DND-41 (cell line): ENCODE measurements at regions not wholly inside any gene's neighbourhood (a gene's known extent, or its start where the extent isn't known, plus 50 kb on each side); places are given as distances from the start of the nearest gene placed in this dataset.

ENCODE experiments used
- ATAC-seq: fragments of 200-7000 bp; cut with Tn5 transposase; 3 replicates; pipeline ENCODE4 v1.9.1; 2021; ENCODE audit warnings: low read depth; ENCODE audit not compliant: insufficient read depth
- DNase-seq: peaks from one replicate; pipeline ENCODE4 v3.0.0-alpha.2; 2020
- H2AFZ ChIP-seq: 2 replicates; pipeline ENCODE4 v1.6.0; 2012; ENCODE audit warnings: low read depth, low read length
- H3K27ac ChIP-seq: 2 replicates; pipeline ENCODE4 v1.5.1; 2012; ENCODE audit warnings: low read length, inconsistent platforms
- H3K27me3 ChIP-seq: fragments of 200-600 bp; sonication (generic); 2 replicates; pipeline ENCODE4 v1.6.0; 2012; ENCODE audit warnings: low read length, mild to moderate bottlenecking, inconsistent platforms; ENCODE audit not compliant: insufficient read depth, poor library complexity
- H3K36me3 ChIP-seq: 2 replicates; pipeline ENCODE4 v1.5.1; 2012; ENCODE audit warnings: low read length, inconsistent platforms; ENCODE audit not compliant: insufficient read depth
- H3K4me1 ChIP-seq: 2 replicates; pipeline ENCODE4 v1.5.1; 2012; ENCODE audit warnings: mild to moderate bottlenecking, low read length; ENCODE audit not compliant: insufficient read depth
- H3K4me2 ChIP-seq: 2 replicates; pipeline ENCODE4 v1.6.0; 2012; ENCODE audit warnings: mild to moderate bottlenecking, moderate library complexity, low read length, inconsistent platforms; ENCODE audit not compliant: insufficient read depth
- H3K4me3 ChIP-seq, 2 experiments: fragments of 200-600 bp in 1 of 2; shearing (Covaris generic) in 1 of 2; 2 replicates each; pipeline ENCODE4 v1.5.1; 2012 to 2016; ENCODE audit warnings: inconsistent platforms in 2 of 2, low read length in 2 of 2, mild to moderate bottlenecking in 2 of 2, low read depth in 1 of 2, moderate library complexity in 1 of 2
- H3K79me2 ChIP-seq: 2 replicates; pipeline ENCODE4 v1.6.0; 2012; ENCODE audit warnings: low read length, inconsistent platforms; ENCODE audit not compliant: insufficient read depth
- H3K9ac ChIP-seq: 2 replicates; pipeline ENCODE4 v1.6.0; 2012; ENCODE audit warnings: low read depth, mild to moderate bottlenecking, inconsistent platforms, low read length, moderate library complexity
- H3K9me3 ChIP-seq: 2 replicates; pipeline ENCODE4 v1.5.1; 2012; ENCODE audit warnings: low read length, moderate library complexity, mild to moderate bottlenecking, inconsistent platforms; ENCODE audit not compliant: insufficient read depth, severe bottlenecking
- H4K20me1 ChIP-seq: 2 replicates; pipeline ENCODE4 v1.6.0; 2012; ENCODE audit warnings: low read length; ENCODE audit not compliant: insufficient read depth
- EZH2 ChIP-seq: IDR thresholded peaks from 3 replicates; pipeline ENCODE4 v1.6.1; 2012; ENCODE audit warnings: borderline replicate concordance, low read depth, mild to moderate bottlenecking, moderate library complexity, low read length, inconsistent platforms; ENCODE audit not compliant: severe bottlenecking
- TF ChIP-seq, protein P1 (sequence below): IDR thresholded peaks from 2 replicates; pipeline ENCODE4 v1.5.1; 2012; ENCODE audit warnings: borderline replicate concordance, low read length, moderate library complexity, mild to moderate bottlenecking; ENCODE audit not compliant: poor library complexity, severe bottlenecking; ENCODE audit errors: extremely low read depth

DNA sequence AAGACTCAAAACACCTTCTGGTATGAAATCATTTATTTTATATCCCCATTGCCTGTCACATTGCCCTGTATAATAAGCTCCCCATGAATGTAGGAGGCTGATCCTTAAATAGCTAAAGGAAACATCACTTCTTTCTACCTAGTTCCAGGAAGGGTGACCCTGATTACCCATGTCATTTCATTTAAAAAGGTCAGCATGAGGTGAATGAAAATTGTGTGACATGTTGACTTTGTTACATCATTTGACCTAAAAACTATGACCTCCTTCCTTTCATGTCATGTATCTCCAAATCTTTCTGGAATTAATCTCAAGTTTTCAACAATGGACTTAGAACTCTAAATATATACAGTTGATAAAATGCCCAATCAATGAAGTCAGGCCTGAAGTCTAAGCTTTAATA is 161.5 kb downstream of the AHR start:
- Histone ChIP-seq H3K4me2 (no peak overlapping the region), H3K36me3 (no peaks in the 10 kb centered on the region), H3K9ac (no peak overlapping the region), H4K20me1 (no peaks in the 10 kb centered on the region), H3K9me3 (no peaks in the 10 kb centered on the region), H3K27me3 (no peaks in the 10 kb centered on the region), H3K27ac (no peak overlapping the region), H3K4me3 (no peak overlapping the region), H3K79me2 (no peaks in the 10 kb centered on the region), H2AFZ (no peak overlapping the region), H3K4me1 (peaks cover 12% of the 10 kb centered on the region)
- ATAC-seq (no peak), DNase-seq (no peak)
- TF ChIP-seq, protein P1, sequence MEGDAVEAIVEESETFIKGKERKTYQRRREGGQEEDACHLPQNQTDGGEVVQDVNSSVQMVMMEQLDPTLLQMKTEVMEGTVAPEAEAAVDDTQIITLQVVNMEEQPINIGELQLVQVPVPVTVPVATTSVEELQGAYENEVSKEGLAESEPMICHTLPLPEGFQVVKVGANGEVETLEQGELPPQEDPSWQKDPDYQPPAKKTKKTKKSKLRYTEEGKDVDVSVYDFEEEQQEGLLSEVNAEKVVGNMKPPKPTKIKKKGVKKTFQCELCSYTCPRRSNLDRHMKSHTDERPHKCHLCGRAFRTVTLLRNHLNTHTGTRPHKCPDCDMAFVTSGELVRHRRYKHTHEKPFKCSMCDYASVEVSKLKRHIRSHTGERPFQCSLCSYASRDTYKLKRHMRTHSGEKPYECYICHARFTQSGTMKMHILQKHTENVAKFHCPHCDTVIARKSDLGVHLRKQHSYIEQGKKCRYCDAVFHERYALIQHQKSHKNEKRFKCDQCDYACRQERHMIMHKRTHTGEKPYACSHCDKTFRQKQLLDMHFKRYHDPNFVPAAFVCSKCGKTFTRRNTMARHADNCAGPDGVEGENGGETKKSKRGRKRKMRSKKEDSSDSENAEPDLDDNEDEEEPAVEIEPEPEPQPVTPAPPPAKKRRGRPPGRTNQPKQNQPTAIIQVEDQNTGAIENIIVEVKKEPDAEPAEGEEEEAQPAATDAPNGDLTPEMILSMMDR: no peak
- no peak for TF ChIP-seq EZH2

DNA sequence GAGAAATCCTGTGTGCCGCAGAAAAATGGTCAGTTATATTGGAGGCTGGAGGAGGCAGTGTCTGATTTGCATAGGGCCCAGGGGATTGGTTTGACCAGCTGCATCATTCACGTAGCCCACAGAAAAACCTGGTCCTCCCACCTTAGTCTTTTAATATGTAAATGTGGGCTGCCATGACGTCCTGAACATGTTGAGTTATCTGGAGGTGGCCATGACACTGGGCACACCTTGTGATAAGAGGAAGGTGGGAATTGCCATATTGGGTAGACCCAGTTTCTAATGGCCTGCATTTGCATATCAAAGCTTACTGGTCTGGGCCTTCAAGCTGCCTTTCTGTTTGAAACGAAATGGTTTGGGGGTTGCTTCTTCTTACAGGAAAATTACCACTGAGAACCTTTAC is 162.2 kb downstream of the AHR start:
- ATAC-seq: no peak
- Histone ChIP-seq H3K79me2 (no peaks in the 10 kb centered on the region), H3K9me3 (no peaks in the 10 kb centered on the region), H3K27me3 (no peaks in the 10 kb centered on the region), H3K4me1 (peaks cover 12% of the 10 kb centered on the region), H3K4me3 (no peak overlapping the region), H3K9ac (no peak overlapping the region), H2AFZ (no peak overlapping the region), H4K20me1 (no peaks in the 10 kb centered on the region), H3K36me3 (no peaks in the 10 kb centered on the region), H3K27ac (no peak overlapping the region), H3K4me2 (no peak overlapping the region)
- no peak for DNase-seq
- no peak for TF ChIP-seq EZH2
- TF ChIP-seq, protein P1: no peak

DNA sequence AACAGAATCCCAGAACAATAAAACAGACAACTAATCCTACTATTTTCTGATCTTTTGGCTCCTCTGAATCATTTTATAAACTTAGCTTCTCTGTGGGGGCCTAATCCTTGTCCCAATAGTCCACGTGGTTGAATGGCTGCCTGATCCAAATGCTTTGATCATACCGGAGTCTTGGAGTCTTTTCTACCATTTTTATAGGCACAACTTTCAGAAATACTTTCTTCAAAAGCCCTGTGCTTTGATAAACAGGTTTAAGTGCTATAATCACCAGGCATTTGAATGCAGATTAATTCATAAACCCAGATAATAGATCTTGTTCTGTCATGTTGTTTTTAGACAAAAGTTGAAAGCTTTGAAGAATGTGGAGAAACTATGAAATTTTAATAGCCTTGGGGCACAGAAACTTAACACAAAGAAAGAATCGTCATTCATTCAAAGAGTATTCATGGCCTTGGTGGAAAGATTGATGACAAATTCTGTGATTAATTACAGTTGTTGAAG is 163.7 kb downstream of the AHR start:
- H3K9me3 ChIP-seq: no peaks in the 10 kb centered on the region
- H3K9ac ChIP-seq: no peak overlapping the region
- H3K4me2 ChIP-seq: no peak overlapping the region
- H3K27ac ChIP-seq: no peak overlapping the region
- ATAC-seq (no peak), DNase-seq (no peak)
- H3K4me3 ChIP-seq: no peak overlapping the region
- no peaks in the 10 kb centered on the region for H3K27me3 ChIP-seq
- H2AFZ ChIP-seq: no peak overlapping the region
- peaks cover 12% of the 10 kb centered on the region for H3K4me1 ChIP-seq
- no peaks in the 10 kb centered on the region for H3K79me2 ChIP-seq
- H3K36me3 ChIP-seq: no peaks in the 10 kb centered on the region
- TF ChIP-seq EZH2: no peak
- TF ChIP-seq, protein P1: no peak
- no peaks in the 10 kb centered on the region for H4K20me1 ChIP-seq
